ENCODE measurements at regions not wholly inside any gene's neighbourhood (a gene's known extent, or its start where the extent isn't known, plus 50 kb on each side); places are given as distances from the start of the nearest gene placed in this dataset.

DNA sequence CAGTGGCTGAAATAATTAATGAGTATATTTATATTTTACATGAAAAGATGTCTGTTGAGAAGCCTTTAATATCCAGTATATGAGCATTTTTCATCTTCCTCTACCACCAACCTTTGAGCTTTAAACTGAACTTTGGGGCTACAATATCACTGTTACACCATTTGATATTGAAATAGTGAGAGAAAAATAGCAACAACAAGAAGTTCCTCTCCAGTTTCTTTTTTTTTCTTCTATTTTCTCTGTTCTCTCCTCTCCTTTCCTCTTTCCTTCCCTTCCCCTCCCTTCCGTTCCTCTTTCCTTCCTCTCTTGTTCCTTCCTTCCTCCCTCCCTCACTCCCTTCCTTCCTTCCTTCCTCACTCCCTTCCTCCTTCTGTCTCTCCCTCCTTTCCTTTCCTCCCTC is 1591.4 kb downstream of the PLA2G4A start:
- no peak overlapping the region for H3K27ac ChIP-seq
- TF ChIP-seq, protein P1, sequence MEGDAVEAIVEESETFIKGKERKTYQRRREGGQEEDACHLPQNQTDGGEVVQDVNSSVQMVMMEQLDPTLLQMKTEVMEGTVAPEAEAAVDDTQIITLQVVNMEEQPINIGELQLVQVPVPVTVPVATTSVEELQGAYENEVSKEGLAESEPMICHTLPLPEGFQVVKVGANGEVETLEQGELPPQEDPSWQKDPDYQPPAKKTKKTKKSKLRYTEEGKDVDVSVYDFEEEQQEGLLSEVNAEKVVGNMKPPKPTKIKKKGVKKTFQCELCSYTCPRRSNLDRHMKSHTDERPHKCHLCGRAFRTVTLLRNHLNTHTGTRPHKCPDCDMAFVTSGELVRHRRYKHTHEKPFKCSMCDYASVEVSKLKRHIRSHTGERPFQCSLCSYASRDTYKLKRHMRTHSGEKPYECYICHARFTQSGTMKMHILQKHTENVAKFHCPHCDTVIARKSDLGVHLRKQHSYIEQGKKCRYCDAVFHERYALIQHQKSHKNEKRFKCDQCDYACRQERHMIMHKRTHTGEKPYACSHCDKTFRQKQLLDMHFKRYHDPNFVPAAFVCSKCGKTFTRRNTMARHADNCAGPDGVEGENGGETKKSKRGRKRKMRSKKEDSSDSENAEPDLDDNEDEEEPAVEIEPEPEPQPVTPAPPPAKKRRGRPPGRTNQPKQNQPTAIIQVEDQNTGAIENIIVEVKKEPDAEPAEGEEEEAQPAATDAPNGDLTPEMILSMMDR (IDR thresholded peaks at IDR 0.05) = no peak
- TF ChIP-seq ZFX (IDR thresholded peaks at IDR 0.05; ENCODE audit: borderline replicate concordance) = no peak

DNA sequence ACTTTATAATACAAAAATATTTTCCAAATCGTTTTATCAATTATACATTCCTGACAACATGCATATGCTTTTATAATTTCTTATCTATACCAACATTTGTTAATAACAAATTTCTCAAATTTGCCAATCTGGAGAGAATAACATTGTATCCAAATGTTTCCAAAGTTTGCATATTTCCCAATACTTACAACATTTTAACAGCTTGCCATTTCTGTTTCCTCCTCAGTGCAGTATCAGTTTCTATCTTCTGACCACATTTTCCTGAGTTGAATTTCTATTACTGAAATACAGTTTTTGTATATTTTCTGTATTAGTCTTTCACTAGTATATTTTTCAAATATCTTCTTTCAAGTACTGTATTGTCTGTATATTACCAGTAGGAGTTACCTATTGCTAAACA is 1594.3 kb downstream of the PLA2G4A start:
- no peak overlapping the region for H3K27ac ChIP-seq
- TF ChIP-seq ZFX (IDR thresholded peaks at IDR 0.05; ENCODE audit: borderline replicate concordance) = no peak
- TF ChIP-seq, protein P1 (IDR thresholded peaks at IDR 0.05) = no peak

DNA sequence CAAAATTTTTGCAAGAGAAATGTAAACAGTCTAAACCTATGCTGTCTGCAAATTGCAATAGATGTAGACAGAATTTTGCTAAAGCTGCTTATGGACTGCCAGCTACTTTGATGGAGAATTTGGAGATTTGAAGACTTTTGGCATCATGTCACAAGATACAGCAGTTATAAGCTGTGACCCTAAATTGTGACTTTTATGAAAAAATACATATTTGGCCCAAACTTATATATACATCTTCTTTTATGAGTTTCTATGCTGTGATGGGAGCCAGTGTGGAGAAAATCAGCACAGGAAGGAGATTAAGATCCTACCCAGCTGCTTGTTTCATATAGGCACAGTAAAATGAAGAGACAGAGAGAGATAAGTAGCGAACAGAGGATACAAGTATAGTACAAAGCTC is 1595.4 kb downstream of the PLA2G4A start:
- TF ChIP-seq ZFX (IDR thresholded peaks at IDR 0.05; ENCODE audit: borderline replicate concordance) = no peak
- TF ChIP-seq, protein P1 (IDR thresholded peaks at IDR 0.05) = no peak
- no peak overlapping the region for H3K27ac ChIP-seq

DNA sequence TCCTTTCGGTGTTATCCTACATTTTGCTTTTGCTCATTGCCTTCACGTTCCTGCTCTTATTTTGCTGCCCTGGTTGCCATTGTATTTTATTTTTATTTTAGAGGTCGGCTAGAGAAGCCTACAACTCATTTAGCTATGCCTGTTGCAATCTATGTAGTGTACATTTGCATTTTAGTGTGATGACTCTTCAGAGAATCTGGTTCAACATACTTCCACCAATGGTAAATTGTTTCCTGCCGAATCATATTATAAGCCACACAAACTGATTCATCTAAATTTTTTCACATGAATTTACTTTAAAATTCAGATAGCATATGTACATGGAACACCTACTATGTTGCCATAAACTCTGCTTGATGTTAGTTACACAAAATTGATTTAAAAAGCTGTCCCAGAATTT is 1596.9 kb downstream of the PLA2G4A start:
- no peak for TF ChIP-seq ZFX (IDR thresholded peaks at IDR 0.05; ENCODE audit: borderline replicate concordance)
- TF ChIP-seq, protein P1 (IDR thresholded peaks at IDR 0.05) = no peak
- no peak overlapping the region for H3K27ac ChIP-seq

DNA sequence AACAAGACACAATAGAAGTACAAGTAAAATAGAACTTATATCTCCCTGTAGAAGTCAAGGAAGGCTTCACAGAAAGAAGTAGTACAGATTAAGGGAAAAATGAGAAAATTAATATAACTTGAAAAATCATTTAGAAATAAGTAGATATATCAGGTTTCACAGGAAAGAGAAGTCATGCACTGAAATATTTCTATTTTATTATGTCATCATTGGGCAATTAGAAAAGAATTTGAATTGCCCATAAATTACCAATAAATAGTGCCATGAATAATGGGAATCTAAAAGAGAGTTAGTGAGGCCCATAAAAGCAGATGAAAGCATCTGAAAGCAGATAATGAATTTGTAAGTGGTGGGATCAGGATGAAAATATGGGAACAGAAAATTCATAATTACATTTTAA is 1597.8 kb downstream of the PLA2G4A start:
- TF ChIP-seq, protein P1 (IDR thresholded peaks at IDR 0.05) = no peak
- TF ChIP-seq ZFX (IDR thresholded peaks at IDR 0.05; ENCODE audit: borderline replicate concordance) = no peak
- H3K27ac ChIP-seq = no peak overlapping the region

DNA sequence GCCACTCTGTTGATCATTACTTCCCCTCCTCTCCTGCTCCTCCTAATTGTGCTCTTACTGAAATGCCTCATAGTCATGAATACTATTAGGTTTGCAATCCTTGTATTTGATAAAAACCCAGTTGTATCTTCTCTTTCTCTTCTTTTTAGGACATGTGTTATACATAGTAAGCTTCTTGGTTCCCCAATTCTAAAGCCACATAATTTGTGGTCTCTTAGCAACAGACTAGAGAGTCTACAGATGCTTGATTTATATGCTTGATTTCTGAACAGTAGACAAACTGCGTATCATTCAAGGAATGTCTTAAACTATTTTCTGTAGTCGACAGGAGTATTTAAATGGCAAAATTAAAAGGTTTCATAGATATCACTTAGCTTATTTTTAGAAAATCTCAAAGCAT is 1598.9 kb downstream of the PLA2G4A start:
- TF ChIP-seq, protein P1 (IDR thresholded peaks at IDR 0.05) = no peak
- no peak for TF ChIP-seq ZFX (IDR thresholded peaks at IDR 0.05; ENCODE audit: borderline replicate concordance)
- H3K27ac ChIP-seq = no peak overlapping the region

DNA sequence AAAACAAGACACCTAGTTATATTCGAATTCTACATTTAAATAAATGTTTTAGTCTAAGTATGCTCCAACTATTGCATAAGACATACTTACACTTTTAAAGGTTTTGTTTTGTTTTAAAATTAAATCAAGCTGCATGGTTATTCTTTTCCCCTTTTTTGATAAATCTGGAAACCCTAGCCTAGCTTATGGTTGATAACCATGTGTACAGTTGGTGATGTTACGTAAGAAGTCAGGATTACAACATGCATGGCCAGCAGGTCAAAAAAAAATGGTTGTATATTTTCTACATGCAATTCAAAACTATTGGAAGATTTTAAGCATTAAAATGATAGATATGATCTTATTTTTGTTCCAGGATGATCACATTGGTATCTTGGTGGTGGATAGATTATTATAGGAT is 1600.6 kb downstream of the PLA2G4A start:
- no peak for TF ChIP-seq ZFX (IDR thresholded peaks at IDR 0.05; ENCODE audit: borderline replicate concordance)
- TF ChIP-seq, protein P1 (IDR thresholded peaks at IDR 0.05) = no peak
- H3K27ac ChIP-seq = no peak overlapping the region

Data from 22Rv1 (cell line).